ENCODE measurements at regions not wholly inside any gene's neighbourhood (a gene's known extent, or its start where the extent isn't known, plus 50 kb on each side); places are given as distances from the start of the nearest gene placed in this dataset.

GRCh38 chr7:119438315-119438714 lies 834.7 kb upstream of the KCND2 start:
- DNase-seq (ENCODE audit: low read depth in 1 of 2, low spot score in 2 of 2), result no peak
- no peak overlapping the region for H3K4me3 ChIP-seq
- H3K27ac ChIP-seq, result no peak overlapping the region

GRCh38 chr7:119439192-119439591 lies 833.8 kb upstream of the KCND2 start:
- no peaks in the 10 kb centered on the region for H3K36me3 ChIP-seq
- DNase-seq (ENCODE audit: low read depth in 1 of 2, low spot score in 2 of 2), result no peak
- H3K27me3 ChIP-seq (replicated peaks), result no peaks in the 10 kb centered on the region
- no peak overlapping the region for H3K27ac ChIP-seq
- no peaks in the 10 kb centered on the region for H3K4me1 ChIP-seq (replicated peaks)
- no peak overlapping the region for H3K4me3 ChIP-seq
- no peaks in the 10 kb centered on the region for H3K9me3 ChIP-seq (replicated peaks)

More at GRCh38 chr7:119438315-119438714, 834.7 kb upstream of the KCND2 start:
- H3K36me3 ChIP-seq, result no peaks in the 10 kb centered on the region
- H3K9me3 ChIP-seq (replicated peaks), result no peaks in the 10 kb centered on the region
- no peaks in the 10 kb centered on the region for H3K4me1 ChIP-seq (replicated peaks)
- H3K27me3 ChIP-seq (replicated peaks), result no peaks in the 10 kb centered on the region

- no peaks in the 10 kb centered on the region for H3K4me1 ChIP-seq (replicated peaks)
- no peak for DNase-seq (ENCODE audit: low read depth in 1 of 2, low spot score in 2 of 2)
- H3K9me3 ChIP-seq (replicated peaks), result no peaks in the 10 kb centered on the region; the same call in 1 of the 2 replicates
- no peak overlapping the region for H3K4me3 ChIP-seq
- no peaks in the 10 kb centered on the region for H3K36me3 ChIP-seq
- no peak overlapping the region for H3K27ac ChIP-seq
- H3K27me3 ChIP-seq (replicated peaks), result no peaks in the 10 kb centered on the region
These were observed 820.6 kb upstream of the KCND2 start for GRCh38 chr7:119452401-119452800.

- no peaks in the 10 kb centered on the region for H3K4me1 ChIP-seq (replicated peaks)
- no peak for DNase-seq (ENCODE audit: low read depth in 1 of 2, low spot score in 2 of 2)
- H3K4me3 ChIP-seq, result no peak overlapping the region
- H3K27me3 ChIP-seq (replicated peaks), result no peaks in the 10 kb centered on the region
- H3K9me3 ChIP-seq (replicated peaks), result 0 out of 2 replicates have a peak, but pooled peaks cover 4% of the 10 kb centered on the region
- H3K36me3 ChIP-seq, result no peaks in the 10 kb centered on the region
- H3K27ac ChIP-seq, result no peak overlapping the region
These were observed 807.1 kb upstream of the KCND2 start for GRCh38 chr7:119465798-119466305.

GRCh38 chr7:119472408-119473038 lies 800.5 kb upstream of the KCND2 start:
- H3K4me3 ChIP-seq, result no peak overlapping the region
- DNase-seq (ENCODE audit: low read depth in 1 of 2, low spot score in 2 of 2), result no peak
- H3K27ac ChIP-seq, result no peak overlapping the region

GRCh38 chr7:119482209-119482608 lies 790.8 kb upstream of the KCND2 start:
- H3K36me3 ChIP-seq, result no peaks in the 10 kb centered on the region
- DNase-seq (ENCODE audit: low read depth in 1 of 2, low spot score in 2 of 2), result no peak
- H3K4me3 ChIP-seq, result no peak overlapping the region
- no peaks in the 10 kb centered on the region for H3K27me3 ChIP-seq (replicated peaks)
- no peak overlapping the region for H3K27ac ChIP-seq
- no peaks in the 10 kb centered on the region for H3K4me1 ChIP-seq (replicated peaks)
- no peaks in the 10 kb centered on the region; the same call in 1 of the 2 replicates for H3K9me3 ChIP-seq (replicated peaks)

More at GRCh38 chr7:119472408-119473038, 800.5 kb upstream of the KCND2 start:
- Histone ChIP-seq H3K4me1 (replicated peaks) (no peaks in the 10 kb centered on the region), H3K9me3 (replicated peaks) (0 out of 2 replicates have a peak, but pooled peaks cover 7% of the 10 kb centered on the region), H3K27me3 (replicated peaks) (no peaks in the 10 kb centered on the region), H3K36me3 (no peaks in the 10 kb centered on the region)

- H3K36me3 ChIP-seq, result no peaks in the 10 kb centered on the region
- H3K27me3 ChIP-seq (replicated peaks), result no peaks in the 10 kb centered on the region
- H3K4me1 ChIP-seq (replicated peaks), result no peaks in the 10 kb centered on the region
- DNase-seq (ENCODE audit: low read depth in 1 of 2, low spot score in 2 of 2), result no peak
- H3K27ac ChIP-seq, result no peak overlapping the region
- H3K9me3 ChIP-seq (replicated peaks), result no peaks in the 10 kb centered on the region; the same call in 1 of the 2 replicates
- no peak overlapping the region for H3K4me3 ChIP-seq
These were observed 790.3 kb upstream of the KCND2 start for GRCh38 chr7:119482671-119483070.

- no peaks in the 10 kb centered on the region for H3K27me3 ChIP-seq (replicated peaks)
- no peak overlapping the region for H3K4me3 ChIP-seq
- no peak for DNase-seq (ENCODE audit: low read depth in 1 of 2, low spot score in 2 of 2)
- H3K27ac ChIP-seq, result no peak overlapping the region
- no peaks in the 10 kb centered on the region; the same call in 1 of the 2 replicates for H3K9me3 ChIP-seq (replicated peaks)
- no peaks in the 10 kb centered on the region for H3K36me3 ChIP-seq
- H3K4me1 ChIP-seq (replicated peaks), result no peaks in the 10 kb centered on the region
These were observed 789.6 kb upstream of the KCND2 start for GRCh38 chr7:119483364-119483763.

- no peak for DNase-seq (ENCODE audit: low read depth in 1 of 2, low spot score in 2 of 2)
- Histone ChIP-seq H3K36me3 (no peaks in the 10 kb centered on the region), H3K9me3 (replicated peaks) (no peaks in the 10 kb centered on the region), H3K27ac (no peak overlapping the region), H3K4me3 (no peak overlapping the region), H3K27me3 (replicated peaks) (no peaks in the 10 kb centered on the region), H3K4me1 (replicated peaks) (no peaks in the 10 kb centered on the region)
These were observed 758.6 kb upstream of the KCND2 start for GRCh38 chr7:119514326-119514725.

GRCh38 chr7:119515214-119515613 lies 757.8 kb upstream of the KCND2 start:
- DNase-seq (ENCODE audit: low read depth in 1 of 2, low spot score in 2 of 2), result no peak
- no peaks in the 10 kb centered on the region for H3K36me3 ChIP-seq
- H3K4me1 ChIP-seq (replicated peaks), result no peaks in the 10 kb centered on the region
- no peaks in the 10 kb centered on the region for H3K27me3 ChIP-seq (replicated peaks)
- H3K4me3 ChIP-seq, result no peak overlapping the region
- H3K27ac ChIP-seq, result no peak overlapping the region
- no peaks in the 10 kb centered on the region for H3K9me3 ChIP-seq (replicated peaks)

- no peak for DNase-seq (ENCODE audit: low read depth in 1 of 2, low spot score in 2 of 2)
- H3K27ac ChIP-seq, result no peak overlapping the region
- no peaks in the 10 kb centered on the region for H3K36me3 ChIP-seq
- no peaks in the 10 kb centered on the region for H3K27me3 ChIP-seq (replicated peaks)
- no peaks in the 10 kb centered on the region for H3K9me3 ChIP-seq (replicated peaks)
- no peak overlapping the region for H3K4me3 ChIP-seq
- H3K4me1 ChIP-seq (replicated peaks), result no peaks in the 10 kb centered on the region
These were observed 757.0 kb upstream of the KCND2 start for GRCh38 chr7:119515962-119516361.

- Histone ChIP-seq H3K4me3 (no peak overlapping the region), H3K27ac (no peak overlapping the region), H3K4me1 (replicated peaks) (no peaks in the 10 kb centered on the region), H3K9me3 (replicated peaks) (peaks cover 4% of the 10 kb centered on the region), H3K36me3 (no peaks in the 10 kb centered on the region), H3K27me3 (replicated peaks) (no peaks in the 10 kb centered on the region)
- no peak for DNase-seq (ENCODE audit: low read depth in 1 of 2, low spot score in 2 of 2)
These were observed 750.7 kb upstream of the KCND2 start for GRCh38 chr7:119522263-119522662.

- H3K36me3 ChIP-seq, result no peaks in the 10 kb centered on the region
- H3K27ac ChIP-seq, result no peak overlapping the region
- no peaks in the 10 kb centered on the region for H3K4me1 ChIP-seq (replicated peaks)
These were observed 750.3 kb upstream of the KCND2 start for GRCh38 chr7:119522698-119523097.

GRCh38 chr7:119545118-119545517 lies 727.9 kb upstream of the KCND2 start:
- Histone ChIP-seq H3K4me3 (no peak overlapping the region), H3K27me3 (replicated peaks) (no peaks in the 10 kb centered on the region; the same call in 1 of the 2 replicates), H3K27ac (no peak overlapping the region), H3K36me3 (no peaks in the 10 kb centered on the region), H3K9me3 (replicated peaks) (no peaks in the 10 kb centered on the region), H3K4me1 (replicated peaks) (no peaks in the 10 kb centered on the region)
- peak in 1 of 2 experiments; percentile 7 for DNase-seq (ENCODE audit: low read depth in 1 of 2, low spot score in 2 of 2)

More at GRCh38 chr7:119522698-119523097, 750.3 kb upstream of the KCND2 start:
- Histone ChIP-seq H3K9me3 (replicated peaks) (peaks cover 4% of the 10 kb centered on the region), H3K4me3 (no peak overlapping the region), H3K27me3 (replicated peaks) (no peaks in the 10 kb centered on the region)
- no peak for DNase-seq (ENCODE audit: low read depth in 1 of 2, low spot score in 2 of 2)
